H1 (cell line): ENCODE measurements at regions not wholly inside any gene's neighbourhood (a gene's known extent, or its start where the extent isn't known, plus 50 kb on each side); places are given as distances from the start of the nearest gene placed in this dataset.

Experiments
- CTCF ChIA-PET: fragments of 300-600 bp; sonication (Branson Sonifier 250); formaldehyde crosslinking; loops from one replicate; lab custom pipeline; 2021; ENCODE audit not compliant: partially characterized antibody; lab: Charles Lee
- POLR2A ChIA-PET: fragments of 300-600 bp; sonication (Branson Sonifier 250); formaldehyde crosslinking; loops from one replicate; lab custom pipeline; 2021; ENCODE audit warnings: inconsistent platforms; ENCODE audit not compliant: partially characterized antibody; lab: Charles Lee
- DNase-seq, 2 experiments: peaks; one replicate each; pipeline versions ENCODE4 v3.0.0 to v3.0.0-alpha.2; 2010 to 2022; ENCODE audit warnings: low spot score in 2 of 2, low read depth in 1 of 2, mixed read lengths in 1 of 2
- FAIRE-seq: peaks from 2 replicates; lab custom pipeline; 2011; peaks lifted over from hg19 to GRCh38; lab: Jason Lieb, UNC
- H2AFZ ChIP-seq: 2 replicates; pipeline ENCODE4 v1.8.1; 2012; ENCODE audit warnings: low read length, inconsistent platforms
- H2AK5ac ChIP-seq: 2 replicates; pipeline ENCODE4 v1.6.1; 2013; ENCODE audit warnings: low read depth, low read length
- H2BK120ac ChIP-seq: replicated peaks from 2 replicates; pipeline ENCODE3; 2013; ENCODE audit warnings: low read depth, low read length, inconsistent platforms
- H2BK12ac ChIP-seq: 2 replicates; pipeline ENCODE4 v1.6.1; 2013; ENCODE audit warnings: low read depth, low read length
- H2BK15ac ChIP-seq: 2 replicates; pipeline ENCODE4 v1.6.1; 2013; ENCODE audit warnings: low read length
- H2BK20ac ChIP-seq: 2 replicates; pipeline ENCODE4 v1.6.1; 2013; ENCODE audit warnings: low read length
- H2BK5ac ChIP-seq: 2 replicates; pipeline ENCODE4 v1.6.1; 2013; ENCODE audit warnings: low read depth, low read length
- H3K14ac ChIP-seq: 2 replicates; pipeline ENCODE4 v1.6.1; 2013; ENCODE audit warnings: inconsistent platforms; ENCODE audit not compliant: insufficient read length
- H3K18ac ChIP-seq: 2 replicates; pipeline ENCODE4 v1.6.1; 2013; ENCODE audit warnings: low read length; ENCODE audit errors: extremely low read depth
- H3K23ac ChIP-seq: 2 replicates; pipeline ENCODE4 v1.6.1; 2013; ENCODE audit warnings: inconsistent platforms; ENCODE audit not compliant: insufficient read length
- H3K23me2 ChIP-seq: 2 replicates; pipeline ENCODE4 v1.6.1; 2013; ENCODE audit warnings: low read depth, low read length
- H3K27ac ChIP-seq: 2 replicates; pipeline ENCODE4 v1.6.1; 2011; ENCODE audit warnings: low read depth, low read length, inconsistent platforms
- H3K27me3 ChIP-seq, 4 experiments: replicated peaks in 1 of 4; 1 replicate in 1 of 4; 2 replicates in 3 of 4; pipeline versions ENCODE4 v1.6.1 to v1.8.1; 2011 to 2013; ENCODE audit warnings: low read length in 3 of 4, mild to moderate bottlenecking in 3 of 4, inconsistent platforms in 2 of 4, mixed read lengths in 2 of 4, moderate library complexity in 1 of 4; ENCODE audit not compliant: control insufficient read depth in 3 of 4, insufficient read depth in 3 of 4; ENCODE audit errors: extremely low read depth in 1 of 4
- H3K36me3 ChIP-seq, 4 experiments: 2 replicates each; pipeline versions ENCODE4 v1.6.1 to v1.8.1; 2011 to 2013; ENCODE audit warnings: mild to moderate bottlenecking in 4 of 4, low read length in 3 of 4, moderate library complexity in 2 of 4, control low read depth in 1 of 4, inconsistent platforms in 1 of 4; ENCODE audit not compliant: insufficient read depth in 4 of 4, control insufficient read depth in 2 of 4
- H3K4ac ChIP-seq: replicated peaks from 2 replicates; pipeline ENCODE3; 2013; ENCODE audit warnings: low read length, low read depth, mixed read lengths, inconsistent platforms; ENCODE audit not compliant: insufficient read length
- H3K4me1 ChIP-seq, 4 experiments: replicated peaks in 1 of 4; 1 replicate in 1 of 4; 2 replicates in 3 of 4; pipeline versions ENCODE4 v1.6.1 to v1.8.1; 2011 to 2013; ENCODE audit warnings: low read length in 3 of 4, inconsistent platforms in 2 of 4, mixed read lengths in 1 of 4; ENCODE audit not compliant: insufficient read depth in 4 of 4, control insufficient read depth in 3 of 4
- H3K4me2 ChIP-seq, 2 experiments: 2 replicates each; pipeline versions ENCODE4 v1.6.1 to v1.8.1; 2011 to 2013; ENCODE audit warnings: low read depth in 2 of 2, low read length in 2 of 2, control low read depth in 1 of 2, inconsistent platforms in 1 of 2, mild to moderate bottlenecking in 1 of 2; ENCODE audit not compliant: insufficient read depth in 1 of 2
- H3K4me3 ChIP-seq, 4 experiments: fragments of 200-600, 300-600 bp in 1 of 4; sonication (generic), shearing (Covaris generic), sonication (Bioruptor Twin) in 1 of 4; 2 replicates each; pipeline versions ENCODE4 v1.5.1 to v1.8.1; 2011 to 2016; ENCODE audit warnings: low read length in 4 of 4, low read depth in 3 of 4, control low read depth in 2 of 4, inconsistent platforms in 2 of 4, mild to moderate bottlenecking in 2 of 4, mixed read lengths in 1 of 4, moderate library complexity in 1 of 4; ENCODE audit not compliant: insufficient read depth in 2 of 4; ENCODE audit errors: extremely low read depth in 1 of 4
- H3K56ac ChIP-seq: replicated peaks from 2 replicates; pipeline ENCODE3; 2013; ENCODE audit warnings: low read depth, mild to moderate bottlenecking, mixed read lengths, low read length, inconsistent platforms; ENCODE audit not compliant: insufficient read length
- H3K79me1 ChIP-seq: 2 replicates; pipeline ENCODE4 v1.6.1; 2013; ENCODE audit warnings: low read depth, low read length, control low read depth
- H3K79me2 ChIP-seq, 2 experiments: 2 replicates each; pipeline versions ENCODE4 v1.6.1 to v1.8.1; 2012 to 2013; ENCODE audit warnings: low read length in 2 of 2, mild to moderate bottlenecking in 2 of 2, inconsistent platforms in 1 of 2; ENCODE audit not compliant: insufficient read depth in 2 of 2, control insufficient read depth in 1 of 2
- H3K9ac ChIP-seq, 4 experiments: replicated peaks in 1 of 4; 1 replicate in 1 of 4; 2 replicates in 3 of 4; pipeline versions ENCODE4 v1.6.1 to v1.8.1; 2011 to 2013; ENCODE audit warnings: low read depth in 3 of 4, low read length in 3 of 4, control low read depth in 2 of 4, mild to moderate bottlenecking in 2 of 4, moderate library complexity in 2 of 4, inconsistent platforms in 1 of 4; ENCODE audit errors: extremely low read depth in 1 of 4
- H3K9me3 ChIP-seq, 2 experiments: 2 replicates each; pipeline versions ENCODE4 v1.6.1 to v1.8.1; 2012 to 2013; ENCODE audit warnings: mild to moderate bottlenecking in 2 of 2, moderate library complexity in 2 of 2, control low read depth in 1 of 2, inconsistent platforms in 1 of 2, low read depth in 1 of 2, low read length in 1 of 2, mixed read lengths in 1 of 2; ENCODE audit not compliant: insufficient read depth in 2 of 2
- H4K20me1 ChIP-seq, 2 experiments: replicated peaks in 1 of 2; 2 replicates each; pipeline versions ENCODE3 to v1.8.1; 2011 to 2013; ENCODE audit warnings: inconsistent platforms in 2 of 2, low read length in 2 of 2, mild to moderate bottlenecking in 1 of 2; ENCODE audit not compliant: insufficient read depth in 2 of 2, control insufficient read depth in 1 of 2
- H4K5ac ChIP-seq: 2 replicates; pipeline ENCODE4 v1.6.1; 2013; ENCODE audit warnings: low read length, low read depth, mixed read lengths, inconsistent platforms; ENCODE audit not compliant: insufficient read length
- H4K8ac ChIP-seq: 2 replicates; pipeline ENCODE4 v1.8.0; 2013; ENCODE audit warnings: mild to moderate bottlenecking, moderate library complexity, low read length, inconsistent platforms; ENCODE audit not compliant: insufficient read depth; ENCODE audit errors: extremely low read depth
- H4K91ac ChIP-seq: replicated peaks from 2 replicates; pipeline ENCODE3; 2013; ENCODE audit warnings: low read length, mixed read lengths, inconsistent platforms; ENCODE audit not compliant: insufficient read length
- CBX5 ChIP-seq: fragments of 300-800, 300-1000 bp; sonication (generic); IDR thresholded peaks from 2 replicates; pipeline ENCODE4 v1.7.1; 2016; ENCODE audit warnings: antibody characterized with exemption, low read length, low read depth
- E2F6 ChIP-seq: IDR thresholded peaks from 2 replicates; pipeline ENCODE4 v1.6.1; 2012; ENCODE audit warnings: inconsistent platforms
- NRF1 ChIP-seq: IDR thresholded peaks from 2 replicates; pipeline ENCODE4 v1.6.1; 2011; ENCODE audit warnings: mild to moderate bottlenecking, low read depth, low read length, improper control_type of control experiment
- WGBS, 2 experiments: shearing (Covaris generic) in 1 of 2; methylation state at CpG; one replicate each; pipeline versions ENCODE4 v1.1.6 to v1.1.7; 2013 to 2015; ENCODE audit warnings: low lambda C conversion rate in 2 of 2, mixed read lengths in 2 of 2, inconsistent platforms in 1 of 2, low coverage in 1 of 2, missing lambda C conversion rate in 1 of 2; ENCODE audit not compliant: insufficient replicate concordance in 2 of 2, insufficient coverage in 1 of 2, insufficient read length in 1 of 2; ENCODE audit errors: extremely low coverage in 1 of 2, missing lambda C conversion rate in 1 of 2; 5-methylcytosine and 5-hydroxymethylcytosine counted together

- H2BK5ac ChIP-seq, result no peak overlapping the region
- H3K18ac ChIP-seq, result no peak overlapping the region
- H2BK15ac ChIP-seq, result no peak overlapping the region
- H3K4me1 ChIP-seq, result no peaks in the 10 kb centered on the region
- no peak overlapping the region for H4K5ac ChIP-seq
- H3K27me3 ChIP-seq, result no peaks in the 10 kb centered on the region
- H2BK12ac ChIP-seq, result no peak overlapping the region
- H4K91ac ChIP-seq, result no peak overlapping the region
- H3K4me2 ChIP-seq, result no peak overlapping the region
- H3K56ac ChIP-seq, result no peak overlapping the region
- ChIA-PET POLR2A (no interaction called here), CTCF (interaction anchor here (0.9 kb wide), 1 partner anchor 154 kb away, joined by 3 read pairs; no protein-coding TSS in a partner anchor)
- DNase-seq (no peak), FAIRE-seq (no peak)
- H2AK5ac ChIP-seq, result no peak overlapping the region
- H3K9me3 ChIP-seq, result no peaks in the 10 kb centered on the region
- no peak overlapping the region for H3K4ac ChIP-seq
- H3K14ac ChIP-seq, result no peak overlapping the region
- H3K79me2 ChIP-seq, result no peaks in the 10 kb centered on the region
- no peak overlapping the region for H3K9ac ChIP-seq
- H3K27ac ChIP-seq, result no peak overlapping the region
- H4K8ac ChIP-seq, result no peak overlapping the region
- no peaks in the 10 kb centered on the region for H3K79me1 ChIP-seq
- no peak overlapping the region for H2AFZ ChIP-seq
- H3K4me3 ChIP-seq, result no peak overlapping the region
- no peaks in the 10 kb centered on the region for H3K23me2 ChIP-seq
- H2BK20ac ChIP-seq, result no peak overlapping the region
- no peaks in the 10 kb centered on the region for H3K36me3 ChIP-seq
- H2BK120ac ChIP-seq, result no peak overlapping the region
- TF ChIP-seq CBX5, result no peak
- no peak for TF ChIP-seq E2F6
- TF ChIP-seq NRF1, result no peak
- H4K20me1 ChIP-seq, result no peaks in the 10 kb centered on the region
- WGBS, 2 experiments, result 98% methylated on average over 2 of the region's 2 CpGs; no CpG with 5 or more reads in 1 of the 2 experiments
- H3K23ac ChIP-seq, result no peak overlapping the region
These were observed 262.0 kb upstream of the ZWINT start for GRCh38 chr10:56623064-56623463.
